ENCODE measurements at regions not wholly inside any gene's neighbourhood (a gene's known extent, or its start where the extent isn't known, plus 50 kb on each side); places are given as distances from the start of the nearest gene placed in this dataset.

GRCh38 chr2:8099267-8099582 lies 582.6 kb upstream of the ID2 start:
- no peak overlapping the region for H2AFZ ChIP-seq (ENCODE audit: insufficient read depth, low read depth, low read length, poor library complexity, severe bottlenecking)
- Mint-ChIP-seq H3K4me1 (no peaks in the 10 kb centered on the region), H3K36me3 (no peaks in the 10 kb centered on the region), H3K27ac (peak overlapping the region in 2 of 7 donors; percentile 37 to 73), H3K27me3 (ENCODE audit: low read depth in 3 of 3) (no peaks in the 10 kb centered on the region), H3K9me3 (peaks cover 0 to 8% (median 0%) of the 10 kb centered on the region in 7 donors), H3K4me3 (no peak overlapping the region)
- no peaks in the 10 kb centered on the region for H3K79me2 ChIP-seq (ENCODE audit: insufficient read depth, low read length)
- no peaks in the 10 kb centered on the region for H4K20me1 ChIP-seq (ENCODE audit: insufficient read depth, low read length)
- intact Hi-C loops (cut with micrococcal nuclease), result no loop called here
- H3K27ac ChIP-seq (ENCODE audit: low read depth in 1 of 2, low read length in 2 of 2), result no peak overlapping the region
- no peaks in the 10 kb centered on the region for H3K27me3 ChIP-seq (ENCODE audit: control insufficient read depth in 2 of 2, insufficient read depth in 2 of 2, low read length in 2 of 2)
- DNase-seq, result no peak
- TF ChIP-seq CTCF (IDR thresholded peaks at IDR 0.05), result no peak
- H3K4me1 ChIP-seq (ENCODE audit: control insufficient read depth in 1 of 2, insufficient read depth in 2 of 2, low read length in 2 of 2), result no peaks in the 10 kb centered on the region
- H3K4me3 ChIP-seq (replicated peaks in 1 of 3; ENCODE audit: low read depth in 2 of 3, low read length in 3 of 3), result no peak overlapping the region
- no peaks in the 10 kb centered on the region for H3K36me3 ChIP-seq (replicated peaks in 1 of 2; ENCODE audit: control insufficient read depth in 1 of 2, insufficient read depth in 2 of 2, low read length in 2 of 2)
- H3K9me3 ChIP-seq (replicated peaks in 1 of 2; ENCODE audit: control insufficient read depth in 1 of 2, insufficient read depth in 1 of 2, low read length in 2 of 2), result no peaks in the 10 kb centered on the region
- no peak overlapping the region for H3K9ac ChIP-seq (ENCODE audit: insufficient read depth, low read length, poor library complexity, severe bottlenecking)
- no peak overlapping the region for H3K4me2 ChIP-seq (replicated peaks; ENCODE audit: extremely low read depth, low read length, poor library complexity, severe bottlenecking)
- WGBS (ENCODE audit: insufficient coverage), result 95% methylated on average over 4 of the region's 4 CpGs

- Histone ChIP-seq H3K9me3 (replicated peaks in 1 of 2; ENCODE audit: control insufficient read depth in 1 of 2, insufficient read depth in 1 of 2, low read length in 2 of 2) (no peaks in the 10 kb centered on the region), H3K9ac (ENCODE audit: insufficient read depth, low read length, poor library complexity, severe bottlenecking) (no peak overlapping the region), H2AFZ (ENCODE audit: insufficient read depth, low read depth, low read length, poor library complexity, severe bottlenecking) (no peak overlapping the region), H3K27ac (ENCODE audit: low read depth in 1 of 2, low read length in 2 of 2) (no peak overlapping the region), H4K20me1 (ENCODE audit: insufficient read depth, low read length) (no peaks in the 10 kb centered on the region), H3K4me3 (replicated peaks in 1 of 3; ENCODE audit: low read depth in 2 of 3, low read length in 3 of 3) (no peak overlapping the region), H3K27me3 (ENCODE audit: control insufficient read depth in 2 of 2, insufficient read depth in 2 of 2, low read length in 2 of 2) (no peaks in the 10 kb centered on the region), H3K79me2 (ENCODE audit: insufficient read depth, low read length) (no peaks in the 10 kb centered on the region), H3K4me1 (ENCODE audit: control insufficient read depth in 1 of 2, insufficient read depth in 2 of 2, low read length in 2 of 2) (no peaks in the 10 kb centered on the region), H3K36me3 (replicated peaks in 1 of 2; ENCODE audit: control insufficient read depth in 1 of 2, insufficient read depth in 2 of 2, low read length in 2 of 2) (no peaks in the 10 kb centered on the region), H3K4me2 (replicated peaks; ENCODE audit: extremely low read depth, low read length, poor library complexity, severe bottlenecking) (no peak overlapping the region)
- WGBS (ENCODE audit: insufficient coverage), result 100% methylated on average over 1 of the region's 2 CpGs
- H3K9me3 Mint-ChIP-seq, result peaks cover 0 to 4% (median 0%) of the 10 kb centered on the region in 7 donors
- H3K36me3 Mint-ChIP-seq, result no peaks in the 10 kb centered on the region
- H3K27me3 Mint-ChIP-seq (ENCODE audit: low read depth in 3 of 3), result no peaks in the 10 kb centered on the region
- no peak for TF ChIP-seq CTCF (IDR thresholded peaks at IDR 0.05)
- intact Hi-C loops (cut with micrococcal nuclease), result no loop called here
- no peak overlapping the region for H3K27ac Mint-ChIP-seq
- DNase-seq, result no peak
- no peaks in the 10 kb centered on the region for H3K4me1 Mint-ChIP-seq
- no peak overlapping the region for H3K4me3 Mint-ChIP-seq
Measured at GRCh38 chr2:8101614-8102277, 580.1 kb upstream of the ID2 start.

Measured in CD14-positive monocyte (primary cell).